ENCODE measurements at regions not wholly inside any gene's neighbourhood (a gene's known extent, or its start where the extent isn't known, plus 50 kb on each side); places are given as distances from the start of the nearest gene placed in this dataset.

DNA sequence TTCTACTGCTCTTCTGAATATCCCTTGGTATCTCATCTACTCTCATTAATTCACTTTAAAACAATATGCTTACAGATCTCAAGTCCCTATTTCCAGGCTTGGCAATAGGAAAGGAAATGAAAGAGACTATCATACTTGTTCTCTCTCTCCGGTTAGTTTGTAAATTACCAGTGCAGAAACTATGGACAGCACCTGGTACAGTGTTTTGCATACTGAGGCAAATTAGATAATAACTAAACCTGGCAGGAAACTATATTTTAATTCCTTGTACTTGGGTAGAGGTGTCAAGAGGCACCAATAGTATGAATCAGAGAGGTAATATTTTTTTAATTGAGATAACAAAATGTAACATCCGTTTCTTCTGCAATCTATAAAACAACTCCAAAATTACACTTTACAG, 97.7 kb upstream of the TMEM196 start:
- Mint-ChIP-seq H3K27me3 (no peaks in the 10 kb centered on the region), H3K36me3 (no peaks in the 10 kb centered on the region), H3K27ac (no peak overlapping the region)

DNA sequence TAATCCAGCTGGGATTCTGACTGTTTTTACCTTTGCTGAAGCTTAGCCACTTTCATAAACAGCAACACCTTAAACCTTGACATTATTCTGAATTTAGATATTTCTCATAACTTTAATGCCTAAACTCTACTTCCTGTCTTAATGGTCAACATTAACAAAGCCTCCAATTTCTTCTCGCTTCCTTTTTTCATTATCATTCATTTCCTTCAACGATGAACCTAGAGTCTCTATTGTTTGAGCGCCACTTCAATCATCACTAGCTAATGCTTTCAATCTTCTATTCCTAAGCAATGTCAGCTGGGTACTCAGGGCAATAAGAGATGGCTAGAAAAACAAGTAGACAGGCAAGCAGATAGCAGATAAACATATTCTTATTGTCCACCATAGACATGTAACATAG, 96.6 kb upstream of the TMEM196 start:
- H3K9me3 Mint-ChIP-seq: no peaks in the 10 kb centered on the region
- no peaks in the 10 kb centered on the region for H3K36me3 Mint-ChIP-seq
- no peaks in the 10 kb centered on the region for H3K4me1 Mint-ChIP-seq
- no peak overlapping the region for H3K27ac Mint-ChIP-seq
- no peaks in the 10 kb centered on the region for H3K27me3 Mint-ChIP-seq
- H3K4me3 Mint-ChIP-seq: no peak overlapping the region

More for the DNA sequence above, 97.7 kb upstream of the TMEM196 start:
- Mint-ChIP-seq H3K9me3 (no peaks in the 10 kb centered on the region), H3K4me3 (no peak overlapping the region), H3K4me1 (no peaks in the 10 kb centered on the region)

DNA sequence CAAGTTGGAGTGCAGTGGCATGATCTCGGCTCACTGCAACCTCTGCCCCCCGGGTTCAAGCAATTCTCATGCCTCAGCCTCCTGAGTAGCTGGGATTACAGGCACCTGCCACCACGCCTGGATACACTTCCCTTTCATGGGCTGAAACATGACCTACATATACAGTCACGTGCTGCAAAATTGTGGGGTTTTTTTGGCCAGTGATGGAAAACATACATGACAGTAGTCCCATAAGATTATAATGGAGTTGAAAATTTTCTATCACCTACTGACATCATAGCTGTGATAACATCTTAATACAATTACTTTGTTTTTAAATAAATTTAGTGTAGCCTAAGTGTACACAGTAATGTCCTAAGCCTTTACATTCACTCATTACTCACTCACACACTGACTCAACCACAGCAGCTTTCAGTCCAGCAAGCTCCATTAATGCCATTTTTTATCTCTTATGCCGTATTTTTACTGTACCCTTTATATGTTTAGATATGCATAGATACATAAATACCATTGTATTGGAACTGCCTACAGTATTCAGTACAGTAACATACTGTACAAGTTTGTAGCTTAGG, 79.9 kb upstream of the TMEM196 start:
- Mint-ChIP-seq H3K27me3 (no peaks in the 10 kb centered on the region), H3K4me3 (no peak overlapping the region), H3K27ac (peak overlapping the region; percentile 33), H3K4me1 (no peaks in the 10 kb centered on the region), H3K36me3 (no peaks in the 10 kb centered on the region), H3K9me3 (peaks cover 5% of the 10 kb centered on the region)

DNA sequence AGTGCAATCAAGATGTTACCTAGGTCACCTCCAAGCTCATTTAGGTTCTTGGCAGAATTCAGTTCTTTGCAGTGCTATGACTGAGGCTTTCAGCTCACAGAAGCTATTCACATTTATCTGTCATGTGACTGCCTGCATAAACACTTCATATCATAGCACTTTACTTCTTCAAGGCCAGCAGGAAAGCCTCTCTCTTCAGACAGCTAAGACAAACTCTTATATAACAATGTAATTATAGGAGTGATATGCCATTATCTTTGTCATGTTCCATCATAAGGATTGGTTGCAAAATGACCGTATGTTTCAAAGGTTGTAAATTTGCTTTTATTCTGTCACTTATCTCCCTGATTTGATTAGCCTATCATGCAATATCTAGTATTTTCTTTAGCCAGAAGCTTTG, 78.8 kb upstream of the TMEM196 start:
- Mint-ChIP-seq H3K36me3 (no peaks in the 10 kb centered on the region), H3K27ac (no peak overlapping the region), H3K4me3 (no peak overlapping the region), H3K4me1 (no peaks in the 10 kb centered on the region), H3K9me3 (peaks cover 5% of the 10 kb centered on the region), H3K27me3 (no peaks in the 10 kb centered on the region)

DNA sequence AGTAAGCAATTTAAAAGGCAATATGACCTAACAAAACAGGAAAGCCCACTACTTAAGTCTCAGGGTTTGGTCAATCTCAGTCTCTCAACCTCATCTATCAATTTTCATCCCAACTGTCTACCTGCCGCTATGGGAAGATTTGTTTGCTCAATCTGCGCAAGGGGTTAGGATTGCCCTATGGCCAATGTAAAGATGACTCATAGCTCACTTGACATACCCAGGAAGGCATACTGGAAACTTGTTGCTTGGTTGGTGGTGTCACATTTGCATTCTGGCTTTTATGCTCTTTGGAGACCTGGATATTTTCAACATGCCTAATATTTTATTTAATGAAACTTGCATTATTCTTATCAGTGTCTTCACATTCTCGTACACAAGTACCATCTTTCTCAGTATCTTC, 78.1 kb upstream of the TMEM196 start:
- peaks cover 3% of the 10 kb centered on the region for H3K9me3 Mint-ChIP-seq
- H3K36me3 Mint-ChIP-seq: no peaks in the 10 kb centered on the region
- H3K27me3 Mint-ChIP-seq: no peaks in the 10 kb centered on the region
- no peaks in the 10 kb centered on the region for H3K4me1 Mint-ChIP-seq
- no peak overlapping the region for H3K4me3 Mint-ChIP-seq
- no peak overlapping the region for H3K27ac Mint-ChIP-seq

DNA sequence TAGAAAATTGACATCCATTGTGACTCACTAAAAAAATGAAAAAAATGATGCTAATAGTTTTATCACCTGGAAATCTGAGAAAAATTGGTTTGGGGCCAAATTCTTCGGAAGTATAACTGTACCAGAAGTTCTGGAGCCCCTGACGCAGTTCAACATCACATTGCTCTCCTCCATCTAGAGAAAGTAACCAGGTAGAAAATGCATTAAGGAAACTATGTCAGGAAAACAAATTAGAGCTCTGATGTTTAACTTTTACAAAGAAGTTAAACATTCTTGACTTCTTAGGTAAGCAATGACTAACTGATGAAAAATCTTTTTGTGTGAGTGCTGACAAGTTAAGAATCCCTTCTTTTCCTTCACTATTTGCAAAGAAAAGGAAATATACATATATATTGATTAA, 61.1 kb upstream of the TMEM196 start:
- Mint-ChIP-seq H3K27ac (no peak overlapping the region), H3K4me3 (no peak overlapping the region), H3K27me3 (no peaks in the 10 kb centered on the region), H3K36me3 (no peaks in the 10 kb centered on the region), H3K9me3 (no peaks in the 10 kb centered on the region), H3K4me1 (no peaks in the 10 kb centered on the region)

DNA sequence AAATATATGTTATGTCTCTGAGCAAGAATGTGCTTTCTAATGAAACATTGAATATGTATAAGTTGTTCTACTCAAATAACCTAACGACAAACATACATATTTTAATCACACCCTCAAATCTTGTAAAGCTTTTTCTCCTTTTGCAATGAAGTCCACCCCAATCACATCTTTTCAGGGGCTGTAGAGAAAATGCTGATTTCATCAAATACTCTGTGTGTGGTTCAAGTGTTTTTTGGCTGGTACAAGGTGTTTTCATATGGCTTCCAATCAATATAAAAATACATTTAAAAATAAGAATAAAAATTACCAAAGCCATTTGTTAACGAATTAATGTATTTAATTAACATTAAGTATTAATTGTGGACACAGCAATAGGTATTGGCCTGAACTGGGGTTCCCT, 57.2 kb upstream of the TMEM196 start:
- H3K27ac Mint-ChIP-seq: no peak overlapping the region
- H3K27me3 Mint-ChIP-seq: no peaks in the 10 kb centered on the region
- no peaks in the 10 kb centered on the region for H3K4me1 Mint-ChIP-seq
- H3K36me3 Mint-ChIP-seq: no peaks in the 10 kb centered on the region
- no peaks in the 10 kb centered on the region for H3K9me3 Mint-ChIP-seq
- no peak overlapping the region for H3K4me3 Mint-ChIP-seq
